Activated CD4-positive, alpha-beta T cell treated with anti-CD3 and anti-CD28 coated beads, Interleukin-2, amount 10 ng/mL, durations not matched to agents 24 days and 14 days (primary cell): ENCODE measurements at regions not wholly inside any gene's neighbourhood (a gene's known extent, or its start where the extent isn't known, plus 50 kb on each side); places are given as distances from the start of the nearest gene placed in this dataset.
"Not testable (repeated sequence)": the region's sequence is repeated elsewhere in the genome, so short reads cannot be mapped to it uniquely, and the experiment has no call there.

Experiments used
- DNase-seq: peaks from one replicate; pipeline ENCODE4 v3.0.0; 2022
- H3K27ac Mint-ChIP-seq: one replicate; pipeline ENCODE4 v1.8.0; 2022; ENCODE audit warnings: mild to moderate bottlenecking, mixed read lengths
- H3K27me3 Mint-ChIP-seq: one replicate; pipeline ENCODE4 v1.8.0; 2022; ENCODE audit warnings: mixed read lengths
- H3K36me3 Mint-ChIP-seq: one replicate; pipeline ENCODE4 v1.8.0; 2022; ENCODE audit warnings: low read depth, mild to moderate bottlenecking, mixed read lengths
- H3K4me1 Mint-ChIP-seq: one replicate; pipeline ENCODE4 v1.8.0; 2021; ENCODE audit warnings: mixed read lengths
- H3K4me3 Mint-ChIP-seq: one replicate; pipeline ENCODE4 v1.8.0; 2022; ENCODE audit warnings: mild to moderate bottlenecking, moderate library complexity, mixed read lengths
- H3K9me3 Mint-ChIP-seq: one replicate; pipeline ENCODE4 v1.8.0; 2021; ENCODE audit warnings: mixed read lengths
- intact Hi-C: fragments of 100-400 bp; cut with micrococcal nuclease; formaldehyde crosslinking; loops from one replicate; pipeline ENCODE4 v1.15.1; 2023

DNA sequence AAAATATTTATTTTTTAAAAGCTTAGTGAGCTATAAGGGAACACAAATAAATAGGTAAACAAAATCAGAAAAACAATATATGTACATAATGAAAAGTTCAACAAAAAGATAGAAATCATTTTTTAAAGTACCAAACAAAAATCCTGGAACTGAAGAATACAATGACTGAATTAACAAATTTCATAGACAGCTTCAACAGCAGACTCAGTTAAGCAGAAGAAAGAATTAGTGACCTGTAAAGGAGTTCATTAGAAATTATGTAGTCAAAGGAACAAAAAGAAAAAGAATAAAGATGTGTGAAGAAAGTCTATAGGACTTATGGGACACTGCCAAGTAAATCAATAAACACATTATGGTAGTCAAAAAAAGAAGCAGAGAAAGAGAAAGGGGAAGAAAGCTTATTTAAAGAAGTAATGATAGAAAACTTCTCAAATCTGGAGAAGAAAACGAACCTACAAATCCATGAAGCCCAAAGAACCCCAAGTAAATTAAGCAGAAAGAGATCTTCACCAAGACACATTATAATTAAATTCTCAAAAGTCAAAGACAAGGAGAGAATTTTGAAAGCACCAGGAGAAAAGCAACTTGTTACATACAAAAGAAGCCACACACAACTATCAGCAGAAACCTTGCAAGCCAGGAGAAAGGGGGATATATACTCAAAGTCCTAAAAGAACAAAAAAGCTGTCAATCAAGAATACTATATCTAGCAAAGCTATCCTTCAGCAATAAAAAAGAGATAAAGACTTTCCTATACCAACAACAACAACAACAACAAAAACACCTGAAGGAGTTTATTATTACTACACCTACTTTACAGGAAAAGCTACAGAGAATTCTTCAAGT, 338.9 kb downstream of the PTTG2 start:
- no peak for DNase-seq
- H3K36me3 Mint-ChIP-seq: peaks cover 6% of the 10 kb centered on the region
- H3K9me3 Mint-ChIP-seq: peaks cover 50% of the 10 kb centered on the region
- no peak overlapping the region for H3K4me3 Mint-ChIP-seq
- H3K4me1 Mint-ChIP-seq: no peaks in the 10 kb centered on the region
- H3K27ac Mint-ChIP-seq: no peak overlapping the region
- intact Hi-C loops: no loop called here
- peaks cover 39% of the 10 kb centered on the region for H3K27me3 Mint-ChIP-seq

DNA sequence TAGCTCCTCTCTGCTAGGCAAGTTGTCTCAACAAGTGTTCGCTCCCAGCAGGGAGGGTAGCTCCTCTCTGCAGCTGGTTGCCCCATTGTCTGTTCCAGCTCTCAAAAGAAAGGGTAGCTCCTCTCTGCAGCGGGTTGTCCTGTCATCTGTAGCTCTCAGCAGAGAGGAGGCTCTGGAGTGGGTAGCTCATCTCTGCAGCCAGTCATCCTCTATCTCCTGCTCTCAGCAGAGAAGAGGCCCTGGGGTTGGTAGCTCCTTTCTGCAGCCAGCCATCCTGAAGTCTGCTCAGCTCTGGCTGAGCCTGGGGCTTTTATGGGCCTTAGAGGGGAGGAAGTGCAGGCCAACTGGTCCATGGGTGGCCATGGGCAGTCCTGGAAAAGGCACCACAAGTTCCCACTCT, 342.7 kb downstream of the PTTG2 start:
- peaks cover 8% of the 10 kb centered on the region for H3K36me3 Mint-ChIP-seq
- peaks cover 20% of the 10 kb centered on the region for H3K4me1 Mint-ChIP-seq
- H3K27me3 Mint-ChIP-seq: peaks cover 34% of the 10 kb centered on the region
- H3K27ac Mint-ChIP-seq: no peak overlapping the region
- peaks cover 36% of the 10 kb centered on the region for H3K9me3 Mint-ChIP-seq
- peak; percentile 50 for DNase-seq
- H3K4me3 Mint-ChIP-seq: no peak overlapping the region
- intact Hi-C loops: no loop called here

DNA sequence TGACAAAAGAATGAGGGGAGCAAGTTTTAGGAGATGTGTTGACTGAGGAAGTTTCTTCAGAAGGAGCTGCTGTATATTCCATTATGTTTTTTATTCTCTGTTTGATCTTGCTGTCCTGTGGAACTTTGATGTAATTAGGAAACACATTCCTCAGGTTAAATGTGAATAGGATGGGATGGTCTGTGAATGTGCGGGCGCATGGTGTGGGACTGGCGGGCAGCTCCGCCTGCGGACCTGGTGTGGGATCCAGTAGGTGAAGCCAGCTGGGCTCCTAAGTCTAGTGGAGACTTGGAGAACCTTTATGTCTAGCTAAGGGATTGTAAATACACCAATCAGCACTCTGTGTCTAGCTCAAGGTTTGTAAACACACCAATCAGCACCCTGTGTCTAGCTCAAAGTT, 344.3 kb downstream of the PTTG2 start:
- peak overlapping the region; percentile 9 for H3K27ac Mint-ChIP-seq

DNA sequence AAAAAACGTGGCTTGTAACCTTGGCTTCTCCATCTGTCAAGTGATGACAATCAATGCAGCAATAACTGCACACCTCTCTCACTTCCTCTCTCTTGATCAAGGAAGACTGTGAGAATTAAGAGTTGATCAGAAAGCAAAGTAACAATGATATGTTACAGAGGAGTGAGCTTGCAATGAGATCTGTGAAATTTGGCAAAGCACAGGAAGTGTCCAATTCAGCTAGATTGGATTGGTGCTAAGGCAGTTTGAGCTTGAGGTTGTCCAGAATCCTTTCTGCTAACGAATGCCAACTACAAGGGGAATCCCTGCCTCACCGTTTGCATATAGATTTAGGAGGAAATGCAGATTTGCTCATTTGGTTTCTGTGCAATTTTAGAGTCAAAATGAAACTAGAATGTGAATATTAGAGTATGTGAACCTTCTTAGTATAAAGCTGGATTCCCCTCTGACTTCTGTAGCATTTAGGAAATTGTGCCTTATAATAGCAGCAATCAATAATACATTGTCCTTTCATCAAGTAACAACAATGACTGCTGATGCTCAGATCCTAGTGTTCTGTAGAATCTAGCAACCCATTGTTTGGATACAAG, 346.4 kb downstream of the PTTG2 start:
- H3K4me1 Mint-ChIP-seq: peaks cover 46% of the 10 kb centered on the region
- peak overlapping the region; percentile 51 for H3K27ac Mint-ChIP-seq
- H3K36me3 Mint-ChIP-seq: peaks cover 9% of the 10 kb centered on the region
- peak overlapping the region; percentile 42 for H3K4me3 Mint-ChIP-seq
- peaks cover 32% of the 10 kb centered on the region for H3K27me3 Mint-ChIP-seq
- peak; percentile 82 for DNase-seq
- peaks cover 17% of the 10 kb centered on the region for H3K9me3 Mint-ChIP-seq
- intact Hi-C loops: loop anchor here (1.0 to 5.0 kb wide), 9 partner anchors 13 to 1046 kb away; partner anchors contain the start of gene TBC1D1

More for the DNA sequence above, 344.3 kb downstream of the PTTG2 start:
- Mint-ChIP-seq H3K9me3 (peaks cover 27% of the 10 kb centered on the region), H3K27me3 (peaks cover 36% of the 10 kb centered on the region), H3K4me1 (peaks cover 27% of the 10 kb centered on the region)
- intact Hi-C loops, H3K4me3 Mint-ChIP-seq, DNase-seq, H3K36me3 Mint-ChIP-seq: not testable (repeated sequence)

DNA sequence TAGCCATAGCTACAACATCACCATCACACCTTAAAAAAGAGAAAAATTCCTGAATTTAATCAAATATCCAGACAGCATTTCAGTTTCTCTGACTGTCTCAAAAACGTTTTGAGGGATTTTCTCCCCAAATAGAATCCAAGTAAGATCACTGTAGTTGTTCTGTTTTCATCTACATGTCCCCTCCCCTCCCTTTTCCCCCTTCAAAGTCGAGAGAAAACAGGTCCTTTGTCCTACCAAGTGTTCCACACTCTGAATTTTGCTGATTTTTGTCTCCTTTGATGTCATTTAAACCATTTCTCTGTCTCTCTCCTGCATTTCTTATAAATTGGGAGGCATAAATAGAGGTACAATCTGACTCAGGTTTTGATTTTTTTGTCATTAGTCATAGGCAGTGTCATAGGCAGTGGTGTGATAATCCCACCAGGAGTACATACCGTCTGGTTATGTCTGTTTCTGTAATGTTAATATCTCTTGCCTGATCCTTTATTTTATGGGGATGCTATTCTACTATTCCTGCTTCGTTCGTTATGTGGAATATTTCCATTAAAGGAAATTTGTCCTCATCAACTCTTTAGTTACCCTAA, 348.6 kb downstream of the PTTG2 start:
- Mint-ChIP-seq H3K27me3 (peaks cover 43% of the 10 kb centered on the region), H3K4me3 (no peak overlapping the region), H3K36me3 (peaks cover 9% of the 10 kb centered on the region), H3K27ac (no peak overlapping the region), H3K4me1 (peaks cover 49% of the 10 kb centered on the region), H3K9me3 (peaks cover 10% of the 10 kb centered on the region)
- intact Hi-C loops: loop anchor here (5.0 kb wide), 3 partner anchors 332 to 1043 kb away; partner anchors contain the start of gene TBC1D1
- no peak for DNase-seq

DNA sequence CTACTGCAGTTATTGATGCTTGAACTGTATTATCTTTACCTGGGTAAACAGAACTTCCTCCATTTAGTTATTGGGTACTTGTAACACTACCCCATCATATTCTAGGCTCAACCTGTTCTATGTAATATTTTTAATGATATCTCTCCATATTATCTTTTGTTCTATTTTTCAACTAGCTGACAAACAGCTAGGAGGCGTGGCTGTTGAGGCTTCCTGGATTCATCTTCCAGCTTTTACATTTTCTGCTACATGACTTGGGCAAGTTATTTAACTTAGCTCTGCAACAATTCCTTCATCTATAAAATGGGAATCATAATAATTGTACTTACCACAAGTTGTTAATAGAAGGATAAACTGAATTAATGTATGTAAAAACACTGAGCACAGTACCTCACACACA, 349.3 kb downstream of the PTTG2 start:
- H3K27ac Mint-ChIP-seq: no peak overlapping the region
- H3K4me3 Mint-ChIP-seq: no peak overlapping the region
- peaks cover 53% of the 10 kb centered on the region for H3K4me1 Mint-ChIP-seq

DNA sequence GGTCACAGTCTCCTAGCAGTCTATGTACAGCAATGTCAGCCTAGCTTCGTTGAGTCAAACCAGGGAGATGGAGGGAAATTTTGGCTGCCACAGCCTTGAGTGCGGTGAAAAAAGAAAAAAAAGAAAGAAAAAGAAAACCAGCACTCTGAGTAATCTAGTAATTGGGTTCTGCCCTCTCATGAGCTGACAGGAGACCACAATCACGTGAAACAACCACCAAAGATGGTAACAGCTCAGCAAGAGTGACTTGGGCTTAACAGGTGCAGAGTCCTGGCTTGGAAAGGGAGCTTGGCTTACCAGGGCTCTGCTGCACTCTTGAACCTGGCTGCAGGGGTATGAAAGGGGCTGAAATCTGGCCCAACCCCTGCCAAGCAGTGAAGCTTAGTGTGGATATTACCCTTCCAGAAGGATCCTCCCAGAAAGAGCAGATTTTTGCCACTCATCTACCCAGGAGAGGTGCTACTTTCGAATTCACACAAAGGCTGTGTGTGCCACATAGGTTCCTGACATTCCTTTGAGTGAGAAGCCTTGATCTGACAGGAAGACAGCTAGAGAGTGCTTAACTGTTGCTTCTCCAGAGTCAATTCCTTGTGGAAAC, 350.3 kb downstream of the PTTG2 start:
- Mint-ChIP-seq H3K27ac (peak overlapping the region; percentile 83), H3K36me3 (peaks cover 6% of the 10 kb centered on the region), H3K9me3 (peaks cover 6% of the 10 kb centered on the region), H3K4me3 (peak overlapping the region; percentile 66), H3K4me1 (peaks cover 49% of the 10 kb centered on the region), H3K27me3 (peaks cover 47% of the 10 kb centered on the region)
- intact Hi-C loops: loop anchor here (1.0 to 10.0 kb wide), 11 partner anchors 9 to 1214 kb away; partner anchors contain the start of genes RELL1, TLR1 and UGDH
- peak; percentile 94 for DNase-seq

More for the DNA sequence above, 349.3 kb downstream of the PTTG2 start:
- peaks cover 7% of the 10 kb centered on the region for H3K9me3 Mint-ChIP-seq
- H3K27me3 Mint-ChIP-seq: peaks cover 46% of the 10 kb centered on the region
- peaks cover 7% of the 10 kb centered on the region for H3K36me3 Mint-ChIP-seq
- intact Hi-C loops: loop anchor here (5.0 kb wide), 3 partner anchors 332 to 1043 kb away; partner anchors contain the start of gene TBC1D1
- no peak for DNase-seq

DNA sequence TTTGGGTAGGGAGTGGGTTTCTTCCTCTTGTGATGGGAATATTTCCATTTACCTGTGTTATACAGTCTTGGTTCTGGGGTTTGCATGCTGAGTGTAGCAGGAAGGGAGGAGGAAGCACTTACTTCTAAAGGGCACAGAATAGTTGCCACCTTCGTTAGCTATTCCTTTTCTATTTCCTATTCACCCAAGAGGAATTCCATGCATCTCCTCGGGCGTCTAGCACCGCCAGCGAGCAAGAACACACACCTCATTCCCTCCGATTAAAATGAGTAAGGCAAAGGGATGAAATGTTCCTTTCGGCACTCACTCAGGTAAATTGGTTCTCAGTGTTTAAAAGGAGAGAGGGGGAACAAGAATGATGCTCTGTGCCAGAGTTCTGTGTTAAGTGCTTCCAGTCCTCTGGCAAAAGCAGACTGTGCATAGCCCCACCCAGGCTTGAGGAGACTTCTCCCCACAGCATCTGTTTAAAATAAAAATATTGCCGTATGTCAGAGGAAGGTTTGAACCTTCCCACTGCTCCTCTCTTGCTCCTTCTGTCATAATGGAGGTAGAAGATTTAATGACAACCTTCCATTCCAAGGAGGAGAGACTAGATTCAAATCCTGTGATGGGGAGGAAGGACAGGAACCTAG, 351.4 kb downstream of the PTTG2 start:
- intact Hi-C loops: loop anchor here (2.0 to 10.0 kb wide), 7 partner anchors 133 to 1213 kb away; partner anchors contain the start of genes RELL1, TLR1 and UGDH

DNA sequence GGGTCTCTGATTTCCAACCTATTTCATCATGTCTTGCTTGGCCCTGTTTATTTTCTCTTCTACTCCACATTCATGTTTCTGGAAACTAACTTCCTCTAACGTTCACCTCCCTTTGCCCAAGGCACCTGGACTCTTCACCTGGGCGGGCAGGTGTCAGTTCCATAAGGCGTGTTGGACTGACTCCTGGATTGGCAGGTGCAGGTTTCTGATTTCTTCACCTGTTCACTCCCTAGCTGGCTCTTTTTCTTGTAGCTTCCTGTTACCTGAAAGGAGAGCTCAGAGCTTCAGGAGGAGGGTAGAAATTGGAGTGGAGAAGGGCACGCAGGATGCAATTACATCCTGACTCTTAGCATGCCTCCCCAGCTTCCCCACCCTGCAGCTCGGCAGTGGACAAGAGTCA, 350.8 kb upstream of the KLF3 start:
- Mint-ChIP-seq H3K27me3 (peaks cover 45% of the 10 kb centered on the region), H3K27ac (no peak overlapping the region), H3K4me3 (no peak overlapping the region), H3K36me3 (peaks cover 6% of the 10 kb centered on the region), H3K4me1 (peaks cover 36% of the 10 kb centered on the region), H3K9me3 (peaks cover 6% of the 10 kb centered on the region)
- no peak for DNase-seq
- intact Hi-C loops: loop anchor here (5.0 to 10.0 kb wide), 3 partner anchors 489 to 1212 kb away; partner anchors contain the start of genes RELL1, TLR1 and UGDH

More for the DNA sequence above, 351.4 kb downstream of the PTTG2 start:
- Mint-ChIP-seq H3K9me3 (peaks cover 6% of the 10 kb centered on the region), H3K27ac (no peak overlapping the region), H3K27me3 (peaks cover 45% of the 10 kb centered on the region), H3K4me1 (peaks cover 45% of the 10 kb centered on the region), H3K36me3 (peaks cover 6% of the 10 kb centered on the region), H3K4me3 (no peak overlapping the region)
- DNase-seq: peak; percentile 53

DNA sequence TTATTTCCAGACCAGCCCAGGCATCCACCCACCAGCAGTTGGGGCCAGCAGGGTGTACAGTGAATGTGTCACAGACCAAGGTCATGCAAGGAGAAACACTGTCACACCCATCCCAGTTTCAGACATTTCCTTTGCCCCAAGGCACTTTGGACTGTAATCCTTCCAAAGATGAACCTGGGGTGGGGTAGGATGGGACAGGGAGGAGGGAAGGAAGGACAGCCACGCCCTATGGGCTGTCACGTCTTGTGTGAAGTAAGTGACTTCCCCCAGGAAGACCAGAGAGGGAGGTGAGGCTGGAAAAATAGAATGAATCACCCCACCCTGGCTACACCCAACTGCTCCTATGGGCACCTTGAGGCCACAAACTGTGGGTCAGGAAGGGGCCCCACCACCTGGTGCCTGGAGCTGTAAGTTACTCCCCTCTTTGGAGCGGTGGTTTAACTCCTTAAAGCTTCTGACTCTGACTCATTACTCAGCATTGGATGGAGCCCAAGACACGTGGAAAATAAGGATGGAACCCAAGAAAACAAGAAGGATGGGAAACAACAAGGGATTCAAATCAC, 349.9 kb upstream of the KLF3 start:
- H3K9me3 Mint-ChIP-seq: peaks cover 6% of the 10 kb centered on the region
- intact Hi-C loops: loop anchor here (5.0 to 10.0 kb wide), 3 partner anchors 488 to 1211 kb away; partner anchors contain the start of genes RELL1, TLR1 and UGDH

DNA sequence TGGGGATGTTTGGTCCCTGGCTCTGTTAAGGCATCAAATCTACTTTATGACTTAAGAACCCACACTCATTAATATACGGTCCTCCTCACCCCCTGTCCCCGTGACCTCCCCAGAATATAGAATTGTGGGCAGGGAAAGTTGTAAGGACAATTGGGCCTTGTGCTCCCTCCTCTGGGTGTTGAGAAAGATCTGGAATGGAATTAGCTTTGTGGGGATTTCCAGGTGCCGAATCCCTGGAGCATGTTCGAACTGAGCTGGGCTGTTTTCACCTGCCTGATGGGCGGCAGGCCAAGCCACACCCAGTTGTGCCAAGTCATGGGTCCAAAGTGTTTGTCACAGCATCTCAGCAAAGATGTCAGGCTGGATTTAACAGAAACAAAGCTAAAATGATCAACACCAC, 349.3 kb upstream of the KLF3 start:
- H3K4me3 Mint-ChIP-seq: no peak overlapping the region
- peaks cover 6% of the 10 kb centered on the region for H3K36me3 Mint-ChIP-seq
- intact Hi-C loops: loop anchor here (5.0 to 10.0 kb wide), 3 partner anchors 488 to 1210 kb away; partner anchors contain the start of genes RELL1, TLR1 and UGDH
- H3K27ac Mint-ChIP-seq: no peak overlapping the region
- peaks cover 6% of the 10 kb centered on the region for H3K9me3 Mint-ChIP-seq
- peaks cover 35% of the 10 kb centered on the region for H3K27me3 Mint-ChIP-seq
- peak; percentile 49 for DNase-seq
- H3K4me1 Mint-ChIP-seq: peaks cover 41% of the 10 kb centered on the region

More for the DNA sequence above, 349.9 kb upstream of the KLF3 start:
- no peak overlapping the region for H3K27ac Mint-ChIP-seq
- peaks cover 6% of the 10 kb centered on the region for H3K36me3 Mint-ChIP-seq
- peak; percentile 57 for DNase-seq
- H3K4me3 Mint-ChIP-seq: no peak overlapping the region
- H3K27me3 Mint-ChIP-seq: peaks cover 37% of the 10 kb centered on the region
- peaks cover 41% of the 10 kb centered on the region for H3K4me1 Mint-ChIP-seq

DNA sequence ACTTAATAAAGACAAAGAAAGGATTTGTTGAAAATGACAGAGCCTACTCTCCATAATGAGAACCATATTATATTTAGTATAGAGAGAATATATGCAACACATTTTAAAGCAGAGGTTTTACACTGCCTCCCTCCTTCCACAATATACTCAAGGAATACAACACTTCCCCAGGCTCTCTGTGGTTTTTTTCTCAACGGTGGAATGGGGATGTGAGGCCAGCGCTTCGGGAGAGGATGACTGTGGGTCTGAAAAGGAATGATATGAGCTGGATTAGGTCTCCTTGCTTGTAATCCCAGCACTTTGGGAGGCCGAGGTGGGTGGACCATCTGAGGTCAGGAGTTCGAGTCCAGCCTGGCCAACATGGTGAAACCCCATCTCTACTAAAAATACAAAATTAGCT, 348.7 kb upstream of the KLF3 start:
- H3K27ac Mint-ChIP-seq: no peak overlapping the region
- intact Hi-C loops: loop anchor here (10.0 kb wide), 2 partner anchors 630 to 1210 kb away; partner anchors contain the start of genes RELL1 and UGDH
- no peak for DNase-seq
- H3K27me3 Mint-ChIP-seq: peaks cover 32% of the 10 kb centered on the region
- H3K36me3 Mint-ChIP-seq: peaks cover 5% of the 10 kb centered on the region
- peaks cover 42% of the 10 kb centered on the region for H3K4me1 Mint-ChIP-seq
- no peak overlapping the region for H3K4me3 Mint-ChIP-seq
- peaks cover 6% of the 10 kb centered on the region for H3K9me3 Mint-ChIP-seq
